GM18502 (cell line): ENCODE measurements at regions not wholly inside any gene's neighbourhood (a gene's known extent, or its start where the extent isn't known, plus 50 kb on each side); places are given as distances from the start of the nearest gene placed in this dataset.
"Not testable (repeated sequence)": the region's sequence is repeated elsewhere in the genome, so short reads cannot be mapped to it uniquely, and the experiment has no call there.

Source experiments
- ATAC-seq: cut with Tn5 transposase; IDR thresholded peaks from one replicate; pipeline ENCODE4 v1.9.1; 2021; ENCODE audit warnings: mild to moderate bottlenecking; ENCODE audit not compliant: unreplicated experiment, poor library complexity

DNA sequence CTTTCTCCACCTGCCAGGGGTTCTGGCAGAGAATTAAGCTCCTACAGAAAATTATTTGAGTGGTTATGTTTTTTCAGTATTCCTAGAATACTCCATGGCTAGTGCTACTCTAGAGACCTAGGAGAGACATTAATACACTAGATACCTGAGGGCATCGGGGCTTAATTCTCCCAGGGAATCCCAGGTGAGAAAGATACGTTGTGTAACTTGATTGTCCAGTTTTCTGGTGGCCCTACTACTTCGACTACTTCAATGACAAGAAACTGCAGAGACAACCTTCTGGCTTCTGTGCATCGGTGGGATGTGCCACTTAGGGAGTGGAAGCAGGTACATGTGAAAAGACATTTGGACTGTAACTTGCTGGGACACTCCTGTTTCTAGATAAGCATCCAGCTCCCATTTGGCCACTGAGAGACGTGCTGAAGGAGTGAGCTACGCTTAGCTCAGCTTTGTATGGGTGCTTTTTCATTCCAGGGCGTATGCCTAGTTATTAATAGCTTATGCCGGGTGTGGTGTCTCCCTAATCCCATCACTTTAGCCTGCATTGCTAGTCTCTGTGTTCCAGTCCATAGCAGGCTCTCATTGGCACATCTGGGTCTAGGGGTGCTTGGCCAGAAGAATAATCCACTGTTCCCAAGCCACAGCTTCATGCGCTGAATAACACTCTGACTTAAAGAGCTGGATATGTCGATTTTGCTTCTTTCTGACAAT is 300.7 kb downstream of the SIPA1L2 start:
- no peak for ATAC-seq

DNA sequence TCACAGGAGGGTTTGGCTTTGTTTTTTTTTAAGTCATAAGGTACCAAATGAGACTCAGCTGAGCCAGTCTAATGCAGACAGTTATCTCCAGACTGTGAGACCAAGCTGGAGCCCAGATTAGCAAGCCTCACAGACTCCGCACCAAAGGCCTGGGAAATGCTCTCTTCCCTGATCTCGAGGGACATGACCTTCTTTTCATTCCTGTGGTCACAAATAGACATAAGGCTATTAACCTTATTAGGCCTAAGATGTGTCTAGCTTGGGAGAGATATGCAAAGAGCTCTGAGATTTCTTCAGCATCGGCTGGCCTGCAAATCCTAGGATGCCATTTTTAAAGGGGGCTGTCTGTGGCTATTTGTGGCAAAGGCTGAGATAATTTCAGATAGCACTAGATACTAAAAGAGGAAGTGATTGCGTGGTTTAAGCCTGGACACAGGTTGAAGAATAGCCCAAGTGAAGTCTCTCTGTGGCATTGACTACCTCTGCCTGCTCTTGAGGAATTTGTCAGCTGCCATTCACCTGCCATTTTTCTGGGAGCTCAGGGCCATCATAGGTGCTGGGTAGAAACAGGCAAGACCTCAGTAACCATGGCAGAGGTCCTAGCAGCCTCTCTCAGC is 301.3 kb downstream of the SIPA1L2 start:
- ATAC-seq: no peak

- no peak for ATAC-seq
These were observed 302.0 kb downstream of the SIPA1L2 start for GRCh38 chr1:232327899-232328298.

DNA sequence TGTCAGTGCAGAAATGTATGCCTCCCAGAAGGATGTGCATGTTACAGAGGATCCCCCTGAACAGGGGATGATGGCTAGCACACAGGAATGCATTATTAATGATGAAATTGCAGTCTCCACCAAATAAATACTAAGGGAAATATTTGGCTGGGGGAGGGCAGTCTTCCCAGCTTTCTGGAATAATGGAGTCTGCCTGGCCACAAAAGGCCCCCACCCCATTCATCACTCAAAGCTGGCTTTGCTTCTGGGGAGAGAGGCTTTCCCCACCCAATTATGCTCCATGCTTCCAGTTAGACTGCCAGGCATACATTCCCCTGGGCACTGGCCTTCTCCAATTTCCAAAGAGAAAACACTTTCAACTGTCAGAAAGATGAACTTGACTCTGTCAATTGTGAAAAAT is 302.7 kb downstream of the SIPA1L2 start:
- ATAC-seq: no peak

DNA sequence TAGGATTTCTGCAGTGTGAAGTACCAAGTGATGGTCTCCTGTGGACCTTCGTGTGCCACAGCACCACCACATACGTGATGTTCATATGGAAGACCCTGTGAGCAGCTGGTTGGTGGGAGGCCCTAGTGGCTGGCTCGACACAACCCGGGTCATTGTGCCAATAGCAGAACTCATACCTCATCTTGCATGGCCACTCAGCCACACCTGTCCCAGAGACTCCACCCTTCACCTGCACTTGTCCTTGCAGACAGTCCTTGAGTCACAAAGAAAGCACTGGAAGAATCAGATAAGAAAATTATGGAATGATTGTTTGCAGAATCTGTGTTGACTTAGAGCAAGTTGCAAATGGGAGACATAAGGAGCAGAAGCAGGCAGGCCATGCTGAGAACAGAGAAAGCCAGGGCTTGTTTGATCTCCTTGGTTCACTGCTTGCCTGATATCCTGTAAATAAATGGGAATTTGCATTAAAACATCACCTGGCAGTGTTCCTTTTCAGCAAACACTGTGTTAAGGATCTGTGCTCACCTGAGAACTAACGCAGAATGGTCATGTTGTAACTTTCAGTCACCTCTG is 307.7 kb downstream of the SIPA1L2 start:
- no peak for ATAC-seq

- no peak for ATAC-seq
These were observed 310.3 kb downstream of the SIPA1L2 start for GRCh38 chr1:232319518-232320210.

- ATAC-seq: no peak
These were observed 310.9 kb downstream of the SIPA1L2 start for GRCh38 chr1:232319072-232319471.

DNA sequence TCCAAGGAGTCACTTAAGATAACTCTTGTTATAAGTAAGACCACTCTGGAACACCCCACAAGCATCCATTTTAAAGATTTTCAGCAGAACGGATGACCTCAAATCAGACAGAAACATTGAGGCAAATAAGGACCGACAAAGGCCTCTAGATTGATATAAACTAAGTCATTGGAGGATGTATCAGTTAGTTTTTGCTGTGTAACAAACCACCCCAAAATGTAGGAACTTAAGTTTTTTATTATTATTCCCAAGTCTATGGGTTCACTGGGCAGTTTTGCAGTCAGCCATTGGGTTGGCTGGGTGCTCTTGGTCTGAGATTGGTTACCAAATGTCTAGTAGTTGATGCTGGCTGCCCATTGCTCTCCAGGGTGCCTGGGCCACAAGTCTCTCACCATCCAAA is 311.8 kb downstream of the SIPA1L2 start:
- ATAC-seq: no peak

- ATAC-seq: no peak
These were observed 312.6 kb downstream of the SIPA1L2 start for GRCh38 chr1:232317350-232317749.

DNA sequence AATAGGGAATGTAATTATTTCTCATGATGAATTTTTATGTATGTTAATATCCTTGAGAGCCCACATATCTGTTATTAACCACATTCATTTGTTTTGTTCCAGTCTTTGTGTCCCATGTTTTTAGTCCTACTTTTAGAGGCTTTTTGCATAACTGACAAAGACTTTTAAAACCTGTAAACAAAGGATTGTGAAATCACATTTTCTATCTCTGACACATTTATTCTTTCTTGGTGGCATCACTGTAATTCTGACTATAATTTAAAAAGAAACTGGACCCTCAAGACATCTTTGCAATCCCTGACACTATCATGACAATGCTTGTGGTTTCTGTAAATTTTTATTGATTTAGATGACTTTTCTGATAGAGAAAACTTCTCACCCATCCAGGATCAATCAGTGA is 313.1 kb downstream of the SIPA1L2 start:
- no peak for ATAC-seq

GRCh38 chr1:232313876-232314275 is 316.1 kb downstream of the SIPA1L2 start:
- ATAC-seq: not testable (repeated sequence)

DNA sequence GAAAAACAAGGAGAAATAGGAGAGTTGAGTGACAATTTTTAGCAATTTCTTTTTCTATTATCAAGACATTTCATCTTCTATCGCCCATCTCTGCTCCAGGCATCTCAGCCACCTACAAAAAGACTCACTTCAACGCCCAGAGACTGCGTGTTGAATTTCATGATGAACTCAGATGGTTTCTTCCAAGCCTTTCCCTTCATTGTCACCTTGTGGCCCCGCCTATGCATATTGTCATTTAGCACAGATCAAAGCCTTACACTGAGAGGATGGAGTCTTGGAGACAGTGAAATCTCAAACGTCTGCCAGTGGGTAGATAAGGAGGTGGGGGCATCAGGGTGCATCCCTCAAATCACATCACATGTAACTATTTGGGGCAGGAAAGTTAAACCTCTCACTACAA is 319.4 kb downstream of the SIPA1L2 start:
- ATAC-seq: no peak

- ATAC-seq: no peak
These were observed 321.3 kb downstream of the SIPA1L2 start for GRCh38 chr1:232308616-232309015.

- no peak for ATAC-seq
These were observed 322.5 kb downstream of the SIPA1L2 start for GRCh38 chr1:232307296-232308017.

- no peak for ATAC-seq
These were observed 323.5 kb downstream of the SIPA1L2 start for GRCh38 chr1:232306269-232306961.

DNA sequence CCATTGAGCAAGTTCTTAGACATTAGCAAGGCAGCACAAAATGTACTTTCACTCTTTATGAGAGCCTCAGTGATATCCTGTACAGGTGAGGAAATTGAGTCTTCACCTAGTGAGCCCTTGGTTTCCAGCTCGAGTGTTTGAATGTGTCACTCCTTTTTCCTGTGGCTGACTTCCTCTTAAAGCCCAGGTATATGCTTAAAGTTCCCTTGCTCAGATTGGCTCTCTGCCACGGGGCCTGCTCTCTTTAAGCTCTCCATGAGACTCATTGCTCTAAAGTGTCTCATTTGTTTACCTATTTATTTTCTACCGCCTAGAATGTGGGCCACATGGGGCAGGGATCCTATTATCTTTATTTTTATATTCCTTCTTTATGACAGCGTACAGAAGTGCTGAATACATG is 324.9 kb downstream of the SIPA1L2 start:
- no peak for ATAC-seq

DNA sequence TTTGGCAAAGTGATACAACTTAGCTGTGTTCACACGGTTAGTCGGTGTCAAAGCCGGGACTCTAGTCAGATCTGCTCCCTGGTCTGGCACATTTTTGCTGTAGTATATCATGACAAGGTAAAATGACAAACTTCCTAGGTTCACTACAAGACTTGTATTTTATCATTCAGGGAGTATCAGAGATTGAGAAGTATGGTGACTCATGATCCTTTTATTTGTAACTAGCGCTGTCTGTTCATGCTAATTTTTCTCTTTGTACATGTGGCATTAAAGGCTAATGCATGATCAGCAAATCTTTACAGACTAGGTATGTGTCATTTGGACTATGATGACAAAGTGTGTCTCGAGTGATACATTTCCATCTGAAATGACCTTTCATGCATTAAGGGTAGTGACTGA is 326.7 kb downstream of the SIPA1L2 start:
- no peak for ATAC-seq

DNA sequence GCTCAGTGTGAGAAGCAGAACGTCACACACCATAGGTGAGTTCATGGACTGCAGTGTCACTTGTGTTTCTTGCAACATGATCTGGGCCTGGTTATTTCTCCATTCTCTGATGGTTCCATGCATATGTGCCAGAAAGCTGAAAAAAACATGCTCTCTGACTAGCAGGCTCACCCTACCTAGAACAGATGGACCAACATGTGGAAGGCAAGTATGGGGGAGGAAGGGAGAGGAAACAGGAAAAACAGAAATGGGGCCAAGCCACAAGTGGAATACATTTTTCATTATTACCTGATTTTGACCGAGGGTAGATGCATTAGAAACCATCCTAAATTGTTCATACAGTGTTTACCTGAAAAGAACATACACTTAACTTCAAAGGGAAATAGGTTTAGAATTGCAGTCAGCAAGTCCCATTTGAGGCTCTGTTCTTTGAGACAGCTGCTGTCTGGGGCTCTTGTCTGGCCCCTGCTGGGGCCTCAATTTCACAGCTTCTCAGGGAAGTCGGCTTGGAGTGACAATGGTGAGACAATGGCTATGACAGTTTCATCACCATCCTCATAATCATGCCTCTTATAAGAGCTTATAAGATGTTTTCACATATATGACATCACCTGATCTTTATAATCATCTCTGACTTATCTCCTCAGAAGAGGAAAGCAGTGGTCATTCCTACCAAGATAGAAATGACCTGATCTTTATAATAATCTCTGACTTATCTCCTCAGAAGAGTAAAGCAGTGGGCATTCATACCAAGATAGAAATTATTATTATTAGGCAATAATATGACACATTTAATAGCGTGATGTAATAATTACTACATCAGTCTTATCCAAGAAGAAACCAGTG is 327.3 kb downstream of the SIPA1L2 start:
- ATAC-seq: no peak

GRCh38 chr1:232301246-232301645 is 328.7 kb downstream of the SIPA1L2 start:
- no peak for ATAC-seq
